Left ventricle myocardium inferior (tissue), 1 donor: ENCODE measurements at regions not wholly inside any gene's neighbourhood (a gene's known extent, or its start where the extent isn't known, plus 50 kb on each side); places are given as distances from the start of the nearest gene placed in this dataset.

ENCODE experiments used
- DNase-seq: peaks from one replicate; pipeline ENCODE4 v3.0.0-alpha.2; 2020
- H3K27ac ChIP-seq: fragments of 200-600 bp; replicated peaks from 2 replicates; pipeline ENCODE4 v1.8.0; 2021
- H3K27me3 ChIP-seq: fragments of 200-600 bp; 2 replicates; pipeline ENCODE4 v1.8.0; 2021; ENCODE audit warnings: low read depth
- H3K36me3 ChIP-seq: fragments of 200-600 bp; 2 replicates; pipeline ENCODE4 v1.8.0; 2021
- H3K4me1 ChIP-seq: fragments of 200-600 bp; 2 replicates; pipeline ENCODE4 v1.8.0; 2021
- H3K4me3 ChIP-seq: fragments of 200-600 bp; 2 replicates; pipeline ENCODE4 v1.8.0; 2021; ENCODE audit warnings: mild to moderate bottlenecking, moderate library complexity
- H3K9me3 ChIP-seq: fragments of 200-600 bp; replicated peaks from 2 replicates; pipeline ENCODE4 v1.8.0; 2021
- CTCF ChIP-seq: fragments of 200-600 bp; IDR thresholded peaks from 2 replicates; pipeline ENCODE4 v1.8.0; 2021; ENCODE audit warnings: antibody characterized with exemption, mild to moderate bottlenecking, borderline replicate concordance
- intact Hi-C: fragments of 100-400 bp; cut with micrococcal nuclease; formaldehyde crosslinking; loops from one replicate; pipeline ENCODE4 v1.11.0; 2022
- donor health status: DM: no; HTN: yes; CAD: no; lungs with severe emphysema.

DNA sequence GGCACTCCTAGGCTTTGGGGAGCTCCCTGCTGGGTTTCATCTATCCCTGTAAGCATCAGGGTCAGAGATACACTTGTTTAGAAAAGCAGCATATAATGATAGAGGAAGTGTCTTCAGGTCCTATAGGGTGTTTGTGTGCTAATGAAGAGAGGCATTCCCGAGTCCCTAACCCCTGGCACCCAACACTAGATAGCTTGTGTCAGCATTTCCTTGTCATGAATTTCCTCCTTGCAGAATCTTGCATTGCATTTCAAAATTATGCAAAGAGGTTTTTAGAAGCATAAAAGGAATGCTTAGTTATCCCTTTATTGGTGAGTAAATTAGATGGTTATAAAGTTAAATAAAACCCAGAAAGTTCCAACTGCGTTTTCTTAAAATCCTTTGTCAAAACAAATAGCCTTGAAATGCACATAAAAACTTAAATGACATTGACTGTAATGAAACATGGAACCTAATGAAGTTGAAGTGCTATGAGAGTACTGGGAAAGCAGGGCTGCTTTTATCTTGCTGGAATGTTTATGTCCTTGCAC lies 63.7 kb upstream of the LHCGR start:
- Histone ChIP-seq H3K27ac (no peak overlapping the region), H3K9me3 (no peaks in the 10 kb centered on the region), H3K4me1 (no peaks in the 10 kb centered on the region), H3K4me3 (no peak overlapping the region), H3K27me3 (peaks cover 20% of the 10 kb centered on the region), H3K36me3 (no peaks in the 10 kb centered on the region)
- TF ChIP-seq CTCF = no peak
- intact Hi-C loops = no loop called here
- DNase-seq = no peak

DNA sequence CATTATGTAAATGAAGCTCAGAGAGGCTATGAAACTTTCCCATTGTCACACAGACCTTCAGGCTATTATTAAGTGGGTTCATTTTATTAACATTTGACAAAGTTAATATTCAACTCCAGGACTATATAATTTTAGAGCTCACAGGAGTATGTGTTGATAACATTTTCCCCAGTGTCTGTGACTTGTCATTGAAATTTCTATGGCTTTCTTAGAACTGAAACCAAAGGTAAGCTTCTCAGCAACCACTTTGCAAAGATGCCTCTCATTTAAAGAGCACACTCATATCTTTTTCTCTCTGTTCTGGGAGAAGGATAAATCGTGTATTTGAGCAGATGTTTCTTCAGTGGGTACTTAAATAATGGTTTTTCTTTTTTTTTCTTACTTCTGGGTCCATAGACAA lies 61.8 kb upstream of the LHCGR start:
- TF ChIP-seq CTCF = no peak
- no peak overlapping the region for H3K27ac ChIP-seq
- intact Hi-C loops = no loop called here
- H3K36me3 ChIP-seq = no peaks in the 10 kb centered on the region
- no peaks in the 10 kb centered on the region for H3K9me3 ChIP-seq
- peaks cover 20% of the 10 kb centered on the region for H3K27me3 ChIP-seq
- H3K4me1 ChIP-seq = no peaks in the 10 kb centered on the region
- H3K4me3 ChIP-seq = no peak overlapping the region
- DNase-seq = no peak

GRCh38 chr2:48812416-48812815 lies 56.9 kb upstream of the LHCGR start:
- DNase-seq = no peak
- no peaks in the 10 kb centered on the region for H3K9me3 ChIP-seq
- TF ChIP-seq CTCF = no peak
- intact Hi-C loops = no loop called here
- no peaks in the 10 kb centered on the region for H3K36me3 ChIP-seq
- H3K4me3 ChIP-seq = no peak overlapping the region
- H3K4me1 ChIP-seq = no peaks in the 10 kb centered on the region
- H3K27me3 ChIP-seq = no peaks in the 10 kb centered on the region
- no peak overlapping the region for H3K27ac ChIP-seq

GRCh38 chr2:48808311-48808710 lies 52.8 kb upstream of the LHCGR start:
- no peak for DNase-seq
- no peaks in the 10 kb centered on the region for H3K27me3 ChIP-seq
- no peaks in the 10 kb centered on the region for H3K4me1 ChIP-seq
- H3K9me3 ChIP-seq = no peaks in the 10 kb centered on the region
- intact Hi-C loops = no loop called here
- no peaks in the 10 kb centered on the region for H3K36me3 ChIP-seq
- no peak overlapping the region for H3K27ac ChIP-seq
- no peak overlapping the region for H3K4me3 ChIP-seq
- no peak for TF ChIP-seq CTCF
